ENCODE measurements at regions not wholly inside any gene's neighbourhood (a gene's known extent, or its start where the extent isn't known, plus 50 kb on each side); places are given as distances from the start of the nearest gene placed in this dataset.
"Not testable (repeated sequence)": the region's sequence is repeated elsewhere in the genome, so short reads cannot be mapped to it uniquely, and the experiment has no call there.

- no peak overlapping the region for H3K4me3 ChIP-seq (replicated peaks; ENCODE audit: low read depth, low read length)
- no peaks in the 10 kb centered on the region for H3K36me3 ChIP-seq (ENCODE audit: control insufficient read depth, insufficient read depth, low read length)
- DNase-seq (ENCODE audit: extremely low read depth, insufficient read length), result no peak
- no peak for TF ChIP-seq CTCF (IDR thresholded peaks at IDR 0.05; ENCODE audit: insufficient read depth, low read length, poor library complexity, severe bottlenecking)
- no peaks in the 10 kb centered on the region for H3K27me3 ChIP-seq (replicated peaks; ENCODE audit: control insufficient read depth, insufficient read depth, low read length)
Measured at GRCh38 chr7:69105092-69105491, 493.2 kb upstream of the AUTS2 start.

- Histone ChIP-seq H3K36me3 (ENCODE audit: control insufficient read depth, insufficient read depth, low read length) (no peaks in the 10 kb centered on the region), H3K4me3 (replicated peaks; ENCODE audit: low read depth, low read length) (no peak overlapping the region), H3K27me3 (replicated peaks; ENCODE audit: control insufficient read depth, insufficient read depth, low read length) (no peaks in the 10 kb centered on the region)
- no peak for TF ChIP-seq CTCF (IDR thresholded peaks at IDR 0.05; ENCODE audit: insufficient read depth, low read length, poor library complexity, severe bottlenecking)
- no peak for DNase-seq (ENCODE audit: extremely low read depth, insufficient read length)
Measured at GRCh38 chr7:69105981-69106380, 492.3 kb upstream of the AUTS2 start.

GRCh38 chr7:69106449-69106848, 491.8 kb upstream of the AUTS2 start:
- H3K27me3 ChIP-seq (replicated peaks; ENCODE audit: control insufficient read depth, insufficient read depth, low read length); H3K36me3 ChIP-seq (ENCODE audit: control insufficient read depth, insufficient read depth, low read length); DNase-seq (ENCODE audit: extremely low read depth, insufficient read length): not testable (repeated sequence)

GRCh38 chr7:69106946-69107345, 491.3 kb upstream of the AUTS2 start:
- not testable (repeated sequence) for H3K4me3 ChIP-seq (replicated peaks; ENCODE audit: low read depth, low read length); H3K27me3 ChIP-seq (replicated peaks; ENCODE audit: control insufficient read depth, insufficient read depth, low read length); H3K36me3 ChIP-seq (ENCODE audit: control insufficient read depth, insufficient read depth, low read length); DNase-seq (ENCODE audit: extremely low read depth, insufficient read length)

More at GRCh38 chr7:69106449-69106848, 491.8 kb upstream of the AUTS2 start:
- H3K4me3 ChIP-seq (replicated peaks; ENCODE audit: low read depth, low read length), result not testable (repeated sequence)

- no peaks in the 10 kb centered on the region for H3K36me3 ChIP-seq (ENCODE audit: control insufficient read depth, insufficient read depth, low read length)
- H3K4me3 ChIP-seq (replicated peaks; ENCODE audit: low read depth, low read length), result no peak overlapping the region
- TF ChIP-seq CTCF (IDR thresholded peaks at IDR 0.05; ENCODE audit: insufficient read depth, low read length, poor library complexity, severe bottlenecking), result no peak
- no peaks in the 10 kb centered on the region for H3K27me3 ChIP-seq (replicated peaks; ENCODE audit: control insufficient read depth, insufficient read depth, low read length)
- no peak for DNase-seq (ENCODE audit: extremely low read depth, insufficient read length)
Measured at GRCh38 chr7:69108097-69108496, 490.2 kb upstream of the AUTS2 start.

GRCh38 chr7:69109246-69109645, 489.0 kb upstream of the AUTS2 start:
- TF ChIP-seq CTCF (IDR thresholded peaks at IDR 0.05; ENCODE audit: insufficient read depth, low read length, poor library complexity, severe bottlenecking), result no peak
- no peak overlapping the region for H3K4me3 ChIP-seq (replicated peaks; ENCODE audit: low read depth, low read length)
- H3K27me3 ChIP-seq (replicated peaks; ENCODE audit: control insufficient read depth, insufficient read depth, low read length), result no peaks in the 10 kb centered on the region
- no peaks in the 10 kb centered on the region for H3K36me3 ChIP-seq (ENCODE audit: control insufficient read depth, insufficient read depth, low read length)
- no peak for DNase-seq (ENCODE audit: extremely low read depth, insufficient read length)

GRCh38 chr7:69109879-69110278, 488.4 kb upstream of the AUTS2 start:
- Histone ChIP-seq H3K36me3 (ENCODE audit: control insufficient read depth, insufficient read depth, low read length) (no peaks in the 10 kb centered on the region), H3K27me3 (replicated peaks; ENCODE audit: control insufficient read depth, insufficient read depth, low read length) (no peaks in the 10 kb centered on the region), H3K4me3 (replicated peaks; ENCODE audit: low read depth, low read length) (no peak overlapping the region)
- no peak for TF ChIP-seq CTCF (IDR thresholded peaks at IDR 0.05; ENCODE audit: insufficient read depth, low read length, poor library complexity, severe bottlenecking)
- DNase-seq (ENCODE audit: extremely low read depth, insufficient read length), result no peak

Measured in GM06990 (cell line).